Testis (tissue), 2 donors: ENCODE measurements at regions not wholly inside any gene's neighbourhood (a gene's known extent, or its start where the extent isn't known, plus 50 kb on each side); places are given as distances from the start of the nearest gene placed in this dataset.

ENCODE experiments used
- CTCF ChIP-seq, 3 experiments: fragments of 450-650 bp in 2 of 3; fragments of 200-600 bp in 1 of 3; sonication (generic) in 1 of 3; IDR thresholded peaks; one replicate each; pipeline ENCODE4 v1.5.1; 2016 to 2019; ENCODE audit warnings: antibody characterized with exemption in 3 of 3, mild to moderate bottlenecking in 2 of 3, moderate library complexity in 1 of 3
- POLR2A ChIP-seq: fragments of 450-650 bp; IDR thresholded peaks from one replicate; pipeline ENCODE4 v1.6.1; 2017; ENCODE audit warnings: antibody characterized with exemption, mild to moderate bottlenecking, moderate library complexity

- TF ChIP-seq CTCF (IDR thresholded peaks at IDR 0.05) = no peak
- TF ChIP-seq POLR2A = no peak
Measured at GRCh38 chr4:89493367-89493766, 185.8 kb upstream of the GPRIN3 start.
